ENCODE measurements at regions not wholly inside any gene's neighbourhood (a gene's known extent, or its start where the extent isn't known, plus 50 kb on each side); places are given as distances from the start of the nearest gene placed in this dataset.
A peak's percentile ranks its signal among the peaks of the same experiment; 100 is the strongest.

- Mint-ChIP-seq H3K4me1 (ENCODE audit: low read depth) (peaks cover 59% of the 10 kb centered on the region), H3K27me3 (ENCODE audit: insufficient read depth) (peaks cover 9% of the 10 kb centered on the region), H3K4me3 (no peak overlapping the region), H3K9me3 (peaks cover 37% of the 10 kb centered on the region), H3K36me3 (ENCODE audit: low read depth) (peaks cover 13% of the 10 kb centered on the region), H3K27ac (peak overlapping the region; percentile 85)
- intact Hi-C loops (cut with micrococcal nuclease) = loop anchor here (1.0 to 10.0 kb wide), 6 partner anchors 143 to 845 kb away; partner anchors contain the start of gene CAND1
- DNase-seq (ENCODE audit: low spot score) = peak; percentile 8
Observed at GRCh38 chr12:67449591-67450052, 180.5 kb downstream of the CAND1 start.

- Mint-ChIP-seq H3K27me3 (ENCODE audit: insufficient read depth) (peaks cover 10% of the 10 kb centered on the region), H3K27ac (no peak overlapping the region), H3K4me1 (ENCODE audit: low read depth) (peaks cover 59% of the 10 kb centered on the region), H3K4me3 (no peak overlapping the region), H3K36me3 (ENCODE audit: low read depth) (peaks cover 13% of the 10 kb centered on the region), H3K9me3 (peaks cover 37% of the 10 kb centered on the region)
- intact Hi-C loops (cut with micrococcal nuclease) = loop anchor here (2.0 to 10.0 kb wide), 3 partner anchors 182 to 844 kb away; partner anchors contain the start of gene CAND1
- DNase-seq (ENCODE audit: low spot score) = no peak
Observed at GRCh38 chr12:67450441-67450840, 181.3 kb downstream of the CAND1 start.

DNA sequence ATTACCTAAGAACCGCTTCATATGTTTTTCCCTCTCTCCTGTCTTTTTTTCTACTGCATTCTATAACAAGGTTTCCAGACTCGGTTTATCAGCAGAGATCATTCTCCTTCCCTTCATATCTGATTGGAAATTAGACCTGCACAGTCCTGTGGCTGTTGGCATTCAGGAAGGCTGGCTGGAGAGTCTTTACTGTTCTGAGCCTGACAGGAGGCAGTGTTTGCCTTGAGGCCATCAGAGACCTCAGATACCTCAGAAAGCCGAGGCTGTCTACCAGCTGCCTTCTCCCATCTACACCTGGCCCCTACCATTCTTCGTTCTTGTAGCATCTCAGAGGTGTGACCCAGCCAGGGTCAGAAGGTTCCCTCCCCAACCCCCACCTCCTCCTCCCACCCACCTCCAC is 182.0 kb downstream of the CAND1 start:
- no peak overlapping the region for H3K4me3 Mint-ChIP-seq
- H3K27me3 Mint-ChIP-seq (ENCODE audit: insufficient read depth) = peaks cover 16% of the 10 kb centered on the region

GRCh38 chr12:67452119-67452805 is 183.1 kb downstream of the CAND1 start:
- Mint-ChIP-seq H3K4me1 (ENCODE audit: low read depth) (peaks cover 47% of the 10 kb centered on the region), H3K4me3 (peak overlapping the region; percentile 12), H3K27ac (peak overlapping the region; percentile 82), H3K9me3 (peaks cover 37% of the 10 kb centered on the region), H3K36me3 (ENCODE audit: low read depth) (peaks cover 13% of the 10 kb centered on the region), H3K27me3 (ENCODE audit: insufficient read depth) (peaks cover 20% of the 10 kb centered on the region)
- intact Hi-C loops (cut with micrococcal nuclease) = loop anchor here (1.0 to 10.0 kb wide), 5 partner anchors 127 to 843 kb away; no protein-coding TSS in a partner anchor
- no peak for DNase-seq (ENCODE audit: low spot score)

More for the DNA sequence above, 182.0 kb downstream of the CAND1 start:
- no peak overlapping the region for H3K27ac Mint-ChIP-seq
- peaks cover 58% of the 10 kb centered on the region for H3K4me1 Mint-ChIP-seq (ENCODE audit: low read depth)
- H3K9me3 Mint-ChIP-seq = peaks cover 37% of the 10 kb centered on the region
- H3K36me3 Mint-ChIP-seq (ENCODE audit: low read depth) = peaks cover 13% of the 10 kb centered on the region
- intact Hi-C loops (cut with micrococcal nuclease) = loop anchor here (2.0 to 10.0 kb wide), 3 partner anchors 182 to 844 kb away; partner anchors contain the start of gene CAND1
- DNase-seq (ENCODE audit: low spot score) = no peak

DNA sequence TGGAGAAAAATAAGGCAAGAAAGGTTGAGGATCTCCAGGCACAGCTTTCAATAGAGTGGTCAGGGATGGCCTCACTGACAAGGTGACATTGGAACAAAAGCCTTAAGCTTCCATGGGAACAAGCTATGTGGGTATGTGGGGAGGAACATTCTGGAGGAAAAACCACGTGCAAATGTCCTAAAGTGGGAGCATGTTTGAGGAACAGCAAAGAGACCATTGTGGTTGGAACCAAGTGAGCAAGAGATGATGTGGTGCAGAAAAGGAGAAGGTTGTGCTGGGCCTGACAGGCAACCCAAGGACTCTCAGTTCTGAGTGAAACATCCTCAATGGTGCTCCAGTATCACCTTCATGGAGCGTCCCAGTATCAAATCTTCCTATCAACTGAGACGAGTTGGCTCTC is 184.0 kb downstream of the CAND1 start:
- DNase-seq (ENCODE audit: low spot score) = no peak
- Mint-ChIP-seq H3K4me3 (no peak overlapping the region), H3K4me1 (ENCODE audit: low read depth) (peaks cover 43% of the 10 kb centered on the region), H3K9me3 (peaks cover 37% of the 10 kb centered on the region), H3K36me3 (ENCODE audit: low read depth) (peaks cover 9% of the 10 kb centered on the region), H3K27me3 (ENCODE audit: insufficient read depth) (peaks cover 20% of the 10 kb centered on the region), H3K27ac (no peak overlapping the region)
- intact Hi-C loops (cut with micrococcal nuclease) = loop anchor here (2.0 to 10.0 kb wide), 4 partner anchors 178 to 842 kb away; no protein-coding TSS in a partner anchor

- H3K4me1 Mint-ChIP-seq (ENCODE audit: low read depth) = peaks cover 28% of the 10 kb centered on the region
- H3K9me3 Mint-ChIP-seq = peaks cover 19% of the 10 kb centered on the region
- DNase-seq (ENCODE audit: low spot score) = no peak
- intact Hi-C loops (cut with micrococcal nuclease) = loop anchor here (10.0 kb wide), 2 partner anchors 660 to 840 kb away; no protein-coding TSS in a partner anchor
- no peak overlapping the region for H3K4me3 Mint-ChIP-seq
- H3K27me3 Mint-ChIP-seq (ENCODE audit: insufficient read depth) = peaks cover 25% of the 10 kb centered on the region
- no peak overlapping the region for H3K27ac Mint-ChIP-seq
- peaks cover 5% of the 10 kb centered on the region for H3K36me3 Mint-ChIP-seq (ENCODE audit: low read depth)
Observed at GRCh38 chr12:67455236-67455635, 186.1 kb downstream of the CAND1 start.

DNA sequence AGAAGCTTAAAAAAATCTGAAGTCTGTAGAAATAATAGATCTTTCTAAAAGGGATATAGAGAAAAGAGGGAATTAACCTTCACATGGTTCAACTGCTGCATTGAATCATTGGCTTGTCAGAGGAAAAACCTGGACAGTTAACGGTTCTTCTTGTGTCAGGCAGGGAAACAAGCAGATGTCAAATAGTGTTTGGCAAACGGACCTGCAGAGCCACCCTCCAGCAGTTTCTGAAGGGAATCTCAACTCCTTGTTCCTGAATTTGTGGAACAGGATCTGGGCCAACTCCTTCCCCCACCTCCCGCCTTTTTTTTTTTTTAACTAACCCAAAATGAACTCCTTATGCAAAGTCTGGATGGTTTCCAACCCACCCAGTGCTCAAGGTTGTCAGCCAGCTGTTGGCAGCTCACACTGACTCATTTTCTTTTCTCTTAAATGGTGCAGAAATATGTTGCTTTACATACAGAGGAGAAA is 187.3 kb downstream of the CAND1 start:
- Mint-ChIP-seq H3K4me3 (no peak overlapping the region), H3K9me3 (peaks cover 9% of the 10 kb centered on the region), H3K36me3 (ENCODE audit: low read depth) (peaks cover 3% of the 10 kb centered on the region), H3K4me1 (ENCODE audit: low read depth) (peaks cover 17% of the 10 kb centered on the region), H3K27me3 (ENCODE audit: insufficient read depth) (peaks cover 25% of the 10 kb centered on the region), H3K27ac (no peak overlapping the region)
- intact Hi-C loops (cut with micrococcal nuclease) = loop anchor here (10.0 kb wide), 2 partner anchors 658 to 838 kb away; no protein-coding TSS in a partner anchor
- DNase-seq (ENCODE audit: low spot score) = no peak

DNA sequence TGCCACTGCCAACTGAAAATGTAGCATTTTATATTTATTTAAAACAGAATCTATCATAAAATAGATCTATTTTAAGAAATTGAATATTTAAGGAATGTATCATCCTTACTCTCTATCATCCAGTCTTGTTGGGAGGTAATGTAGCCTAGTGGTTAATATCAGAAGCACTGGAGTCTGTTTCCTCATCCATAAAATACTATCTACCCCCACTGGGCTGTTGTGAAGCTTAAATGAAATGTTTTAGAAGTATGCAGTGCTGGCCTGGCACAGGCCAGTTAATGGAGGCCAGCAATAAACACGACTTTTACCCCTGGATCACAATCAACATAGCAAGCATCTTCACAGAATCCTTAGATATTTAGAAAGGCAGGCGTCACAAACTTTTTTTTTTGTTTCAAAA is 188.0 kb downstream of the CAND1 start:
- Mint-ChIP-seq H3K27ac (no peak overlapping the region), H3K9me3 (peaks cover 4% of the 10 kb centered on the region), H3K4me3 (no peak overlapping the region), H3K27me3 (ENCODE audit: insufficient read depth) (peaks cover 28% of the 10 kb centered on the region), H3K4me1 (ENCODE audit: low read depth) (peaks cover 12% of the 10 kb centered on the region), H3K36me3 (ENCODE audit: low read depth) (peaks cover 3% of the 10 kb centered on the region)
- no peak for DNase-seq (ENCODE audit: low spot score)
- intact Hi-C loops (cut with micrococcal nuclease) = loop anchor here (10.0 kb wide), 2 partner anchors 658 to 838 kb away; no protein-coding TSS in a partner anchor

DNA sequence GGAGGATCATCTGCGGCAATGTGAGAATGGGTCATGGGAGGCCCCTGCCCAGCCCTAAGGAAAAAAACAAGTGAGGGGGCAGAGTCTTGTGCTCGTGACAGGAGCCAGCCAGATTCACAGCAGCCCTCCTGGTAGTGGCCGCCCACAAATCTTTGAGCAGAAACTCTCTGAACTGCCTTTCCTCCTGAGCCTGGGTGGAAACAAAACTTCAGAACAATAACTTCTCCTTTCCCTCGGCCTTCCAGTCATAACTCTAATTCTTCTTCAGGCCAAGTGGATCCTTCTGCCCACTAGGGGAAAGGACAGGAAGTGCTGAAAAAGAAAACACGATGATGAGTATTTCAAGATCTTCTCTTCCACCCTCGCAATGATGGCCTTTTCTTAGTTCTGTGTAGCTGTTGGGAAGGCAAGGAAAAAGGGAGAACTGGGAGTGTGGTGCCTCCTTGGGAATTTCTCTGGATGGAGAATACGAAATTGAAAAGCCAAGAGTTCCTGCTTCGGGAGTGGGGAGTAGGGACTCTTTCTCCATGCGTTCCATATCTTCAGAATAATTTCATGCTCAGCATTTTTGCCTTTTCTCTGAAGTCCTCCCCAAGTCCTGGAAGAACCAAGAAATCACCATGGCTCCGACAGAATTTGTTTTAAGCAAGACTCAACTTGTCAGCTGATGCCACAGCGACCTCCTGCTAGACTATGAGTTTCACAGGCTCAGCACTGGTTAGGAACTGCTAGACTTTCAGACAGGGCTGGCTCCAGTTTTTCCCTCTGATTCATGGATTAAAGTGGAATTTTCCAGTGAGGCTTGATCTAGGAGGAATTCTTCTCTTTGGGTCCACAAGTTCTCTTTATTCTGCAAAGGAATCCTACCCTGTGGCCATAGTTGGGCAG is 188.9 kb downstream of the CAND1 start:
- H3K4me1 Mint-ChIP-seq (ENCODE audit: low read depth) = peaks cover 3% of the 10 kb centered on the region
- H3K9me3 Mint-ChIP-seq = no peaks in the 10 kb centered on the region
- H3K36me3 Mint-ChIP-seq (ENCODE audit: low read depth) = peaks cover 1% of the 10 kb centered on the region
- intact Hi-C loops (cut with micrococcal nuclease) = loop anchor here (10.0 kb wide), 2 partner anchors 657 to 837 kb away; no protein-coding TSS in a partner anchor
- no peak overlapping the region for H3K4me3 Mint-ChIP-seq
- H3K27ac Mint-ChIP-seq = no peak overlapping the region
- DNase-seq (ENCODE audit: low spot score) = no peak
- peaks cover 27% of the 10 kb centered on the region for H3K27me3 Mint-ChIP-seq (ENCODE audit: insufficient read depth)

DNA sequence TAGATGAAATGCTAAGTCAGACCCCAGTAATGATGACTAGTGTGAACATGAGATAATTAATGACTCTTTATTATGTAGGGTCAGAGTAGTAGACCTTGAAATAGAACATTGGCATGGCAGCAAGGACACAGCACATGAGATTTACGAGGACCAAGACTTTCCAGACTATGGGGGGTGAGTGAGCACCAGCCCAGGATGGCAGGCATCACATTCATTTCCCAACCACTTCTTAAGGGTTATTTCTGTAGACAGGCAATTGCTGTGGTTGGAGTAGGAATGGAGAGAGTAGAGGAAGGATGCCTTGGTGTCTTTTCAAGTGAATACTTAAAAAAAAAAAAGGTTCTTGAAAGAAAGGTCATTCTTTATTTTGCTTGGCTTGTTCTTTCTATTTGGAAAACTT is 189.4 kb upstream of the DYRK2 start:
- no peak for DNase-seq (ENCODE audit: low spot score)
- Mint-ChIP-seq H3K4me1 (ENCODE audit: low read depth) (no peaks in the 10 kb centered on the region), H3K27me3 (ENCODE audit: insufficient read depth) (peaks cover 26% of the 10 kb centered on the region), H3K9me3 (no peaks in the 10 kb centered on the region), H3K27ac (no peak overlapping the region), H3K36me3 (ENCODE audit: low read depth) (peaks cover 1% of the 10 kb centered on the region), H3K4me3 (no peak overlapping the region)
- intact Hi-C loops (cut with micrococcal nuclease) = loop anchor here (10.0 kb wide), 2 partner anchors 656 to 836 kb away; no protein-coding TSS in a partner anchor

GRCh38 chr12:67459578-67459977 is 189.0 kb upstream of the DYRK2 start:
- peaks cover 1% of the 10 kb centered on the region for H3K36me3 Mint-ChIP-seq (ENCODE audit: low read depth)
- H3K4me1 Mint-ChIP-seq (ENCODE audit: low read depth) = no peaks in the 10 kb centered on the region
- intact Hi-C loops (cut with micrococcal nuclease) = loop anchor here (10.0 kb wide), 2 partner anchors 655 to 835 kb away; no protein-coding TSS in a partner anchor
- DNase-seq (ENCODE audit: low spot score) = no peak
- peaks cover 22% of the 10 kb centered on the region for H3K27me3 Mint-ChIP-seq (ENCODE audit: insufficient read depth)
- no peaks in the 10 kb centered on the region for H3K9me3 Mint-ChIP-seq
- no peak overlapping the region for H3K4me3 Mint-ChIP-seq
- H3K27ac Mint-ChIP-seq = no peak overlapping the region

DNA sequence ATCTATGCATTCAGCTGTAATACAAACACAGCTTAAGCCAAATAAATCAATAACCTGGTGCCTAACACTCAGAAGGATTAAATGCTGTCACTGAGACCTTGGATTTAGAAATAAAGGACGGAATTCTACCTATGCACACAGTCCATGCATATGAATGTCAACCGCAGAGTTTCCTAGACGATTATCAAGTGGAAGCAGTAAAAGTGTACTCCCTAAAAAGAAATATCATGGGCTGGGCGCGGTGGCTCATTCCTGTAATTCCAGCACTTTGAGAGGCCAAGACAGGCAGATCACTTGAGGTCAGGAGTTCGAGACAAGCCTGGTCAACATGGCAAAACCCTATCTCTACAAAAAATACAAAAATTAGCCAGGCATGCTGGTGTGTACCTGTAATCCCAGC is 188.2 kb upstream of the DYRK2 start:
- peaks cover 26% of the 10 kb centered on the region for H3K27me3 Mint-ChIP-seq (ENCODE audit: insufficient read depth)
- no peak overlapping the region for H3K4me3 Mint-ChIP-seq
- peaks cover 1% of the 10 kb centered on the region for H3K36me3 Mint-ChIP-seq (ENCODE audit: low read depth)
- H3K9me3 Mint-ChIP-seq = no peaks in the 10 kb centered on the region
- H3K27ac Mint-ChIP-seq = no peak overlapping the region
- DNase-seq (ENCODE audit: low spot score) = no peak
- intact Hi-C loops (cut with micrococcal nuclease) = no loop called here
- H3K4me1 Mint-ChIP-seq (ENCODE audit: low read depth) = no peaks in the 10 kb centered on the region

All from activated T-helper 1 cell treated with anti-CD3 and anti-CD28 coated beads, Interleukin-12 subunit alpha, Interleukin-12 subunit beta, Interleukin-2, Interleukin-4 antibody, amounts not matched to agents 30 ng/mL and 10 ng/mL and 1 ng/mL, durations not matched to agents 14 hours and 24 hours and 36 hours (primary cell).